GM18505 (cell line): ENCODE measurements at regions not wholly inside any gene's neighbourhood (a gene's known extent, or its start where the extent isn't known, plus 50 kb on each side); places are given as distances from the start of the nearest gene placed in this dataset.

Experiments
- ATAC-seq: cut with Tn5 transposase; IDR thresholded peaks from one replicate; pipeline ENCODE4 v1.9.1; 2021; ENCODE audit not compliant: unreplicated experiment
- POLR2A ChIP-seq: IDR thresholded peaks from 4 replicates; pipeline ENCODE4 v1.6.1; 2011; ENCODE audit warnings: borderline replicate concordance; ENCODE audit not compliant: insufficient read depth, insufficient read length; ENCODE audit errors: extremely low read depth

- no peak for TF ChIP-seq POLR2A
- no peak for ATAC-seq
Observed at GRCh38 chr11:34757026-34757451, 136.1 kb downstream of the EHF start.

DNA sequence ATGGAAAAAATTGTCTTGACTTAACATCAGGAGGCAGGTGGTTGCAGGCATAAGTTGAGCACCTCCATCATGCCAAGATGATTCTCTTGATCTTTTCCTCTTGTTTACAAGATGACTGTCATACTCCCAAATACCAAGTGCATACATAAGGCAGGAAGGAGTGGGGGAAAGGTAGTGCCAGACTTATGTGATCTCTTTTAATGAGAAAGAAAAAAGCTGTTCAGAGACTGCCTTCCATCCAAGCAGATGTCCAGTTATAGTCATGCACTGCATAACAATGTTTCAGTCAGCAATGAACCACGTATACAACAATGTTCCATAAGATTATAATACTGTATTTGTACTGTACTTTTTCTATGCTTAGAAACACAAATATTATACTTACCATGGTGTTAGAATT is 135.7 kb downstream of the EHF start:
- no peak for ATAC-seq
- TF ChIP-seq POLR2A: no peak

DNA sequence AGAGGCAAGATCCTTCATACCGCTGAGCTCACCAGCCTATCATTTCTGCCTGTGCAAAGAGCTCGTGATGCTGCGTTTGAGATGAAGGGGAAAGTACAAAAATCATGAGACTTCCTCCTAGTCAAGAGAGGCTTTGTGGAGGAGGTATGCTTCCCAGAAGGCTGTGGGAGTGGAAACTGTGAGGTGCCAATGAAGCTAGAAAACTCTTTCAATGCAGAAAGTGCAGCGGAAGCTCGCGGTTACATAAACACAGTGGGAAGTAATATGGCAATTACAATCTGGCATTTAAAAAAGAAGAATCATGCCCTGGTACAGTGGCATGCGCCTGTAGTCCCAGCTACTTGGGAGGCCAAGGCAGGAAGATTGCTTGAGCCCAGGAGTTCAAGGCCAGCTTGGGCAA is 134.8 kb downstream of the EHF start:
- ATAC-seq: no peak
- no peak for TF ChIP-seq POLR2A

GRCh38 chr11:34754171-34754823 is 133.4 kb downstream of the EHF start:
- TF ChIP-seq POLR2A: no peak
- no peak for ATAC-seq

GRCh38 chr11:34750692-34751405 is 130.0 kb downstream of the EHF start:
- no peak for ATAC-seq
- TF ChIP-seq POLR2A: no peak

- ATAC-seq: no peak
Observed at GRCh38 chr11:34749666-34750659, 129.1 kb downstream of the EHF start.

DNA sequence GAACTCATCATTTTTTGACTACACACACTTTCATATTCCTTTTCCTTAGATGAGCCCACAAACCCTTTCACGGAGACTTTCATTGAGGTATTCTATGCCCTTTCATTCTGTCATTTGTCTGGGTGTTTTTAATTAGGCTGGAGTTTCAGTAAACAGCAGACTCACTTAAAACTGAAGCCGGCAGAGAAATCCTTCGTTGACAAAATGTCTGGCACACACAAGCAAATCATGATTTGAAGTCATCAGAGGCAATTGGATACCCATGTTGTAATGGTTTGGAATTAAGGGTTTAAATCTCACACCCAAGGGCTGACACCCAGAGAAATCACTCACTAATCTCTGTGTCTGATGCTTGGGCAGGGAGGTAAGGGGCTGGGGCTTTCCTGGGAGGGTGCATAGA is 127.1 kb downstream of the EHF start:
- ATAC-seq: no peak

More at GRCh38 chr11:34749666-34750659, 129.1 kb downstream of the EHF start:
- TF ChIP-seq POLR2A: no peak

GRCh38 chr11:34747251-34747650 is 126.4 kb downstream of the EHF start:
- TF ChIP-seq POLR2A: no peak
- no peak for ATAC-seq

More for the DNA sequence above, 127.1 kb downstream of the EHF start:
- TF ChIP-seq POLR2A: no peak

GRCh38 chr11:34745195-34745594 is 124.3 kb downstream of the EHF start:
- ATAC-seq: no peak
- TF ChIP-seq POLR2A: no peak

- ATAC-seq: no peak
- no peak for TF ChIP-seq POLR2A
Observed at GRCh38 chr11:34744511-34744910, 123.6 kb downstream of the EHF start.

- ATAC-seq: no peak
- TF ChIP-seq POLR2A: no peak
Observed at GRCh38 chr11:34738237-34738636, 117.3 kb downstream of the EHF start.

GRCh38 chr11:34732831-34733230 is 111.9 kb downstream of the EHF start:
- TF ChIP-seq POLR2A: no peak
- ATAC-seq: no peak

DNA sequence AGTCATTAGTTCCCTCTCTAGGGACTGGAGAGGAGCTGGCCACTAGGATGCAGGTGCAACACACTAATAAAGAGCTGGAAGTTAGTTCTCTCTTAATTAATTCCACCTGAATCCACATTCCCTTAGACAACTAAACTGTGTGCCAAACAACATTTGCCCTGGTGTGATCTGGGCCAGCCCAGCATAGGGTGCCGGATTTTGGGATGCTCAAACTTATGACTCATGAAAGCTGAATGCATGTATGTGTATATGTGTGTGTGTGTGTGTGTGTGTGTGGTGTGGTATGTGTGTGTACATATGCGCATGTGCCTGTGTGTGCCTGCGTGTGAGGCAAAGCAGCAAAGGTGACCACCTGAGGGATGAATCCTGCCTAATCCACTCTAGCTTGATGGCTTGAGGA is 110.7 kb downstream of the EHF start:
- no peak for ATAC-seq
- TF ChIP-seq POLR2A: no peak

DNA sequence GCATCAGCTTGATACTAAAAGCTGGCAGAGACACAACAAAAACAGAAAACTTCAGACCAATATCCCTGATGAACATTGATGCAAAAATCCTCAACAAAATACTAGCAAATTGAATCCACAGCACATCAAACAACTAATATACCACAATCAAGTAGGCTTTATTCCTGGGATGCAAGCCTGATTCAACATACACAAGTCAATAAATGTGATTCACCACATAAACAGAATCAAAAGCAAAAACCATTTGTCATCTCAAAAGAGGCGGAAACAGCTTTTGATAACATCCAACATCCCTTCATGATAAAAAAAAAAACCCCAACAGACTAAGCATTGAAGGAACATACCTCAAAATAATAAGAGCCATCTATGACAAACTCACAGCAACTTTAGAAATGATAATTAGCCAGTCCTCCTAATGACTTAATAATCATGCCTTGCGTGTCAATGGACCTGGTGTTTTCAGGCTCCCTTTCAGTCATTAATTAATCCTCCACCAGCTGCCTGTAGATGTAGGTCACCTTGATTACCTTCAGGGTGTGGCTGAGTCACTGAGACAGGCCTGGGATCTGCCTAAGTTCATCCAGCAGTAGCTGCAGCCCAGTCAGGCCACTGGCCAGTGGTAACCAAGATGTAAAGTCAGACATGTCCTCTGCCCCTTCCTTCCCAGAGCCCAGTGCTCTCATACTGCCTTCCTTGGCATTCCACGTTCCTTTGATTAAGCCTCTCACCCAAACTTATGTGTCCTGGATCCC is 109.8 kb downstream of the EHF start:
- no peak for TF ChIP-seq POLR2A

GRCh38 chr11:34728609-34729008 is 107.7 kb downstream of the EHF start:
- no peak for TF ChIP-seq POLR2A
- ATAC-seq: no peak

More for the DNA sequence above, 109.8 kb downstream of the EHF start:
- ATAC-seq: no peak
